ENCODE measurements at regions not wholly inside any gene's neighbourhood (a gene's known extent, or its start where the extent isn't known, plus 50 kb on each side); places are given as distances from the start of the nearest gene placed in this dataset.

GRCh38 chr12:91657032-91657431 is 474.4 kb upstream of the DCN start:
- no peak for FAIRE-seq
- TF ChIP-seq CTCF (IDR thresholded peaks at IDR 0.05; ENCODE audit: insufficient read depth, low read length, severe bottlenecking): no peak

GRCh38 chr12:91655966-91656365 is 473.3 kb upstream of the DCN start:
- TF ChIP-seq CTCF (IDR thresholded peaks at IDR 0.05; ENCODE audit: insufficient read depth, low read length, severe bottlenecking): no peak
- Histone ChIP-seq H3K27me3 (ENCODE audit: control insufficient read depth, insufficient read depth, low read length) (no peaks in the 10 kb centered on the region), H3K36me3 (ENCODE audit: control insufficient read depth, insufficient read depth, low read length) (no peaks in the 10 kb centered on the region), H3K4me3 (ENCODE audit: low read depth, low read length) (no peak overlapping the region)
- DNase-seq (ENCODE audit: low read depth) (no peak), FAIRE-seq (no peak)

More at GRCh38 chr12:91657032-91657431, 474.4 kb upstream of the DCN start:
- H3K36me3 ChIP-seq (ENCODE audit: control insufficient read depth, insufficient read depth, low read length): no peaks in the 10 kb centered on the region
- H3K4me3 ChIP-seq (ENCODE audit: low read depth, low read length): no peak overlapping the region
- no peak for DNase-seq (ENCODE audit: low read depth)
- H3K27me3 ChIP-seq (ENCODE audit: control insufficient read depth, insufficient read depth, low read length): no peaks in the 10 kb centered on the region

GRCh38 chr12:91654087-91654486 is 471.5 kb upstream of the DCN start:
- no peak for TF ChIP-seq CTCF (IDR thresholded peaks at IDR 0.05; ENCODE audit: insufficient read depth, low read length, severe bottlenecking)
- DNase-seq (ENCODE audit: low read depth): no peak
- Histone ChIP-seq H3K27me3 (ENCODE audit: control insufficient read depth, insufficient read depth, low read length) (no peaks in the 10 kb centered on the region), H3K4me3 (ENCODE audit: low read depth, low read length) (no peak overlapping the region), H3K36me3 (ENCODE audit: control insufficient read depth, insufficient read depth, low read length) (no peaks in the 10 kb centered on the region)
- no peak for FAIRE-seq

GRCh38 chr12:91651728-91652127 is 469.1 kb upstream of the DCN start:
- FAIRE-seq: no peak
- Histone ChIP-seq H3K27me3 (ENCODE audit: control insufficient read depth, insufficient read depth, low read length) (no peaks in the 10 kb centered on the region), H3K4me3 (ENCODE audit: low read depth, low read length) (no peak overlapping the region), H3K36me3 (ENCODE audit: control insufficient read depth, insufficient read depth, low read length) (no peaks in the 10 kb centered on the region)
- DNase-seq (ENCODE audit: low read depth): no peak
- TF ChIP-seq CTCF (IDR thresholded peaks at IDR 0.05; ENCODE audit: insufficient read depth, low read length, severe bottlenecking): no peak

- Histone ChIP-seq H3K4me3 (ENCODE audit: low read depth, low read length) (no peak overlapping the region), H3K36me3 (ENCODE audit: control insufficient read depth, insufficient read depth, low read length) (no peaks in the 10 kb centered on the region), H3K27me3 (ENCODE audit: control insufficient read depth, insufficient read depth, low read length) (no peaks in the 10 kb centered on the region)
- no peak for DNase-seq (ENCODE audit: low read depth)
- TF ChIP-seq CTCF (IDR thresholded peaks at IDR 0.05; ENCODE audit: insufficient read depth, low read length, severe bottlenecking): no peak
- no peak for FAIRE-seq
Measured at GRCh38 chr12:91643763-91644162, 461.1 kb upstream of the DCN start.

GRCh38 chr12:91640021-91640420 is 457.4 kb upstream of the DCN start:
- FAIRE-seq (no peak), DNase-seq (ENCODE audit: low read depth) (peak; percentile 78)
- Histone ChIP-seq H3K4me3 (ENCODE audit: low read depth, low read length) (no peak overlapping the region), H3K27me3 (ENCODE audit: control insufficient read depth, insufficient read depth, low read length) (no peaks in the 10 kb centered on the region), H3K36me3 (ENCODE audit: control insufficient read depth, insufficient read depth, low read length) (no peaks in the 10 kb centered on the region)
- no peak for TF ChIP-seq CTCF (IDR thresholded peaks at IDR 0.05; ENCODE audit: insufficient read depth, low read length, severe bottlenecking)

Data from bronchial epithelial cell (primary cell).